ENCODE measurements at regions not wholly inside any gene's neighbourhood (a gene's known extent, or its start where the extent isn't known, plus 50 kb on each side); places are given as distances from the start of the nearest gene placed in this dataset.

- no peak for TF ChIP-seq POLR2A (IDR thresholded peaks at IDR 0.05)
- TF ChIP-seq CTCF (IDR thresholded peaks at IDR 0.05): no peak
Measured at GRCh38 chr13:107376341-107377125, 808.6 kb upstream of the ARGLU1 start.
